Epithelial cell of esophagus (primary cell): ENCODE measurements at regions not wholly inside any gene's neighbourhood (a gene's known extent, or its start where the extent isn't known, plus 50 kb on each side); places are given as distances from the start of the nearest gene placed in this dataset.

Source experiments
- DNase-seq: peaks from one replicate; pipeline ENCODE4 v3.0.0; 2010; ENCODE audit warnings: low read depth
- H3K4me3 ChIP-seq: 2 replicates; pipeline ENCODE4 v1.5.1; 2011; ENCODE audit warnings: mild to moderate bottlenecking, low read length, control low read depth
- CTCF ChIP-seq: IDR thresholded peaks from 2 replicates; pipeline ENCODE4 v1.5.1; 2011; ENCODE audit warnings: low read depth, mild to moderate bottlenecking, low read length, control low read depth, inconsistent platforms; ENCODE audit not compliant: insufficient read depth; ENCODE audit errors: missing control alignments

GRCh38 chr6:104434519-104434918, 425.2 kb downstream of the HACE1 start:
- no peak overlapping the region for H3K4me3 ChIP-seq
- no peak for DNase-seq
- no peak for TF ChIP-seq CTCF

- DNase-seq = no peak
- no peak overlapping the region for H3K4me3 ChIP-seq
- TF ChIP-seq CTCF = no peak
These were observed 428.6 kb downstream of the HACE1 start for GRCh38 chr6:104431096-104431495.

DNA sequence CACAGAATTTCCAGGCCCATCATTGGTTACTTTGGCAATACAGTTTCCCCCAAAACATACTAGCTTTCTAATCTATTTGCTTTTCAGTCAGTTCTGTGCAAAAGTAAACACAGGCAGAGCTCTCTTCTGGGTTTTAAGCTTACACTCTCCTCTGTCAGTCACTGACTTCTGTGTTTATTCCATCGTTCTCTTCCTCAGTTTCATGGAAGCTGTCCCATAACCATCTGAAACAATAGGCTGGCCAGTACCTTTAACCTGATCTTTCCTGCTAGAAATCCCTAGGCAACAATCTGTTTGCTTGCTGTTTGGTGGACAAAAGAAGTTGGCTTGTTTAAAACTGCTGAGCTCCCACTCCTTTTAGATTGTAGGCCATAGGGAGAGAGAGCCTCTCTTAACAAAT, 431.5 kb downstream of the HACE1 start:
- no peak for TF ChIP-seq CTCF
- DNase-seq = no peak
- H3K4me3 ChIP-seq = no peak overlapping the region

- no peak for TF ChIP-seq CTCF
- H3K4me3 ChIP-seq = no peak overlapping the region
- no peak for DNase-seq
These were observed 436.0 kb downstream of the HACE1 start for GRCh38 chr6:104423691-104424090.

- DNase-seq = no peak
- no peak for TF ChIP-seq CTCF
- no peak overlapping the region for H3K4me3 ChIP-seq
These were observed 438.1 kb downstream of the HACE1 start for GRCh38 chr6:104421650-104422049.

GRCh38 chr6:104418839-104419238, 440.9 kb downstream of the HACE1 start:
- H3K4me3 ChIP-seq = no peak overlapping the region
- TF ChIP-seq CTCF = no peak
- DNase-seq = no peak

DNA sequence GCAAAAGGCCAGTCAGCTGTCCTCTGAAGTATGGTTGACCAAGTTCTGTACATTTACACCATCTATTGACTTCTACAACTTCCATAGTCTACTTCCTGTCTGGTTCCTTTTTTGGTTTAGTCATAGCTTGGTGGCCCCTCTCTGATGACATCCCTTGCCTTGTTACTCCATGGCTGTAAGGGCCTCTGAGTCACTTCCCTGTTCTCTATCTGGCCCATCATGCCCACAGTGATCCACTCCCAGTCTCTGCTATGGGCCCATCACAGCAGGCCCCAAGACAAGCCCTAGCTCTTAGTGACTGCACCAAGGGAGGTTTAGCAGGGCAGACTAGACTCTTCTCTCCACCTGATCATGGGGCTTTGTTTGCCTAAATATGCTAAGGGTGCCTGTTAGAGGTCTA, 441.6 kb downstream of the HACE1 start:
- peak; percentile 31 for DNase-seq
- no peak for TF ChIP-seq CTCF
- no peak overlapping the region for H3K4me3 ChIP-seq
